ENCODE measurements at regions not wholly inside any gene's neighbourhood (a gene's known extent, or its start where the extent isn't known, plus 50 kb on each side); places are given as distances from the start of the nearest gene placed in this dataset.

GRCh38 chr5:119899981-119900380 lies 270.6 kb downstream of the FAM170A start:
- TF ChIP-seq CTCF (IDR thresholded peaks at IDR 0.05) = no peak
- Histone ChIP-seq H3K27ac (no peak overlapping the region), H3K4me3 (no peak overlapping the region), H3K27me3 (no peaks in the 10 kb centered on the region), H3K36me3 (no peaks in the 10 kb centered on the region), H3K4me1 (no peaks in the 10 kb centered on the region), H3K9me3 (no peaks in the 10 kb centered on the region)
- no peak for DNase-seq (ENCODE audit: low spot score)

- Histone ChIP-seq H3K36me3 (no peaks in the 10 kb centered on the region), H3K4me3 (no peak overlapping the region), H3K27me3 (no peaks in the 10 kb centered on the region), H3K27ac (no peak overlapping the region), H3K4me1 (no peaks in the 10 kb centered on the region), H3K9me3 (peaks cover 0 to 6% of the 10 kb centered on the region in 2 donors)
- DNase-seq (ENCODE audit: low spot score) = no peak
- TF ChIP-seq CTCF (IDR thresholded peaks at IDR 0.05) = no peak
Measured at GRCh38 chr5:119902593-119902992, 273.2 kb downstream of the FAM170A start.

- Histone ChIP-seq H3K27me3 (no peaks in the 10 kb centered on the region), H3K27ac (no peak overlapping the region), H3K4me3 (no peak overlapping the region), H3K4me1 (no peaks in the 10 kb centered on the region), H3K36me3 (no peaks in the 10 kb centered on the region), H3K9me3 (peaks cover 0 to 10% of the 10 kb centered on the region in 2 donors)
- DNase-seq (ENCODE audit: low spot score) = no peak
- no peak for TF ChIP-seq CTCF (IDR thresholded peaks at IDR 0.05)
Measured at GRCh38 chr5:119913425-119913824, 284.1 kb downstream of the FAM170A start.

- Histone ChIP-seq H3K4me3 (no peak overlapping the region), H3K27me3 (no peaks in the 10 kb centered on the region), H3K9me3 (no peaks in the 10 kb centered on the region), H3K4me1 (no peaks in the 10 kb centered on the region), H3K36me3 (no peaks in the 10 kb centered on the region), H3K27ac (no peak overlapping the region)
- DNase-seq (ENCODE audit: low spot score) = no peak
- no peak for TF ChIP-seq CTCF (IDR thresholded peaks at IDR 0.05)
Measured at GRCh38 chr5:119919279-119919678, 289.9 kb downstream of the FAM170A start.

GRCh38 chr5:119926301-119926700 lies 296.9 kb downstream of the FAM170A start:
- DNase-seq (ENCODE audit: low spot score) = no peak
- no peak overlapping the region for H3K27ac ChIP-seq
- no peaks in the 10 kb centered on the region for H3K27me3 ChIP-seq
- TF ChIP-seq CTCF (IDR thresholded peaks at IDR 0.05) = no peak
- H3K4me1 ChIP-seq = no peaks in the 10 kb centered on the region
- H3K36me3 ChIP-seq = no peaks in the 10 kb centered on the region
- H3K9me3 ChIP-seq = no peaks in the 10 kb centered on the region
- H3K4me3 ChIP-seq = no peak overlapping the region

GRCh38 chr5:119928974-119929373 lies 299.6 kb downstream of the FAM170A start:
- no peak overlapping the region for H3K4me3 ChIP-seq
- no peaks in the 10 kb centered on the region for H3K36me3 ChIP-seq
- no peak for TF ChIP-seq CTCF (IDR thresholded peaks at IDR 0.05)
- no peak for DNase-seq (ENCODE audit: low spot score)
- no peaks in the 10 kb centered on the region for H3K4me1 ChIP-seq
- no peak overlapping the region for H3K27ac ChIP-seq
- no peaks in the 10 kb centered on the region for H3K27me3 ChIP-seq
- H3K9me3 ChIP-seq = no peaks in the 10 kb centered on the region

All from right atrium auricular region (tissue), 2 donors.